CD4-positive, alpha-beta T cell (primary cell): ENCODE measurements at regions not wholly inside any gene's neighbourhood (a gene's known extent, or its start where the extent isn't known, plus 50 kb on each side); places are given as distances from the start of the nearest gene placed in this dataset.

ENCODE experiments used
- ATAC-seq: fragments of 200-7000 bp; cut with Tn5 transposase; one replicate; pipeline ENCODE4 v1.10.0; 2022; ENCODE audit warnings: mild to moderate bottlenecking; ENCODE audit not compliant: poor library complexity
- CTCF ChIA-PET: fragments of 350-600 bp; sonication (Branson Sonifier 250); formaldehyde crosslinking; loops from one replicate; lab custom pipeline; 2021; ENCODE audit warnings: antibody characterized with exemption, inconsistent platforms; lab: Charles Lee
- POLR2A ChIA-PET: fragments of 350-600 bp; sonication (Branson Sonifier 250); formaldehyde crosslinking; loops from one replicate; lab custom pipeline; 2021; ENCODE audit warnings: antibody characterized with exemption, inconsistent platforms; lab: Charles Lee
- DNase-seq, 14 experiments: peaks; one replicate each; pipeline ENCODE4 v3.0.0-alpha.2; 2013 to 2020; ENCODE audit warnings: mixed read lengths in 2 of 14
- H3K27ac ChIP-seq, 2 donors: one replicate each; pipeline versions ENCODE4 v1.5.1 to v1.7.0; 2013; ENCODE audit warnings: low read length in 2 of 2, low read depth in 1 of 2, mild to moderate bottlenecking in 1 of 2
- H3K27me3 ChIP-seq, 2 experiments: 1 replicate in 1 of 2; 2 replicates in 1 of 2; pipeline versions ENCODE4 v1.6.1 to v1.7.0; 2013; ENCODE audit warnings: low read length in 2 of 2, control low read depth in 1 of 2, mild to moderate bottlenecking in 1 of 2, moderate library complexity in 1 of 2; ENCODE audit not compliant: insufficient read depth in 2 of 2, control insufficient read depth in 1 of 2
- H3K36me3 ChIP-seq: one replicate; pipeline ENCODE4 v1.6.1; 2013; ENCODE audit warnings: low read length, control low read depth; ENCODE audit not compliant: insufficient read depth
- H3K4me1 ChIP-seq: one replicate; pipeline ENCODE4 v1.6.1; 2013; ENCODE audit warnings: low read length, control low read depth; ENCODE audit not compliant: insufficient read depth
- H3K4me3 ChIP-seq: one replicate; pipeline ENCODE4 v1.5.1; 2013; ENCODE audit warnings: mild to moderate bottlenecking, low read length, moderate library complexity
- H3K9me3 ChIP-seq, 2 experiments: 1 replicate in 1 of 2; 2 replicates in 1 of 2; pipeline versions ENCODE4 v1.6.1 to v1.7.0; 2013; ENCODE audit warnings: low read length in 2 of 2, mild to moderate bottlenecking in 2 of 2, control low read depth in 1 of 2, moderate library complexity in 1 of 2; ENCODE audit not compliant: control insufficient read depth in 1 of 2, insufficient read depth in 1 of 2
- H3K27ac Mint-ChIP-seq: one replicate; pipeline ENCODE4 v1.8.0; 2020; ENCODE audit warnings: mixed read lengths
- H3K27me3 Mint-ChIP-seq: one replicate; pipeline ENCODE4 v1.8.0; 2021; ENCODE audit warnings: mixed read lengths
- H3K36me3 Mint-ChIP-seq: one replicate; pipeline ENCODE4 v1.8.0; 2021; ENCODE audit warnings: low read depth, mixed read lengths
- H3K4me1 Mint-ChIP-seq: one replicate; pipeline ENCODE4 v1.8.0; 2021; ENCODE audit warnings: low read depth, mixed read lengths
- H3K4me3 Mint-ChIP-seq: one replicate; pipeline ENCODE4 v1.8.0; 2020; ENCODE audit warnings: mild to moderate bottlenecking, mixed read lengths
- H3K9me3 Mint-ChIP-seq: one replicate; pipeline ENCODE4 v1.8.0; 2020; ENCODE audit warnings: mixed read lengths
- CTCF ChIP-seq: fragments of 200-600 bp; IDR thresholded peaks from one replicate; pipeline ENCODE4 v1.8.0; 2022; ENCODE audit warnings: antibody characterized with exemption, mild to moderate bottlenecking
- intact Hi-C, 2 experiments: fragments of 100-400 bp; cut with DNase I in 1 of 2; cut with micrococcal nuclease in 1 of 2; formaldehyde crosslinking; loops; one replicate each; pipeline versions ENCODE4 v1.15.1 to v1.9.0; 2023 to 2025; cut with DNase I, micrococcal nuclease

DNA sequence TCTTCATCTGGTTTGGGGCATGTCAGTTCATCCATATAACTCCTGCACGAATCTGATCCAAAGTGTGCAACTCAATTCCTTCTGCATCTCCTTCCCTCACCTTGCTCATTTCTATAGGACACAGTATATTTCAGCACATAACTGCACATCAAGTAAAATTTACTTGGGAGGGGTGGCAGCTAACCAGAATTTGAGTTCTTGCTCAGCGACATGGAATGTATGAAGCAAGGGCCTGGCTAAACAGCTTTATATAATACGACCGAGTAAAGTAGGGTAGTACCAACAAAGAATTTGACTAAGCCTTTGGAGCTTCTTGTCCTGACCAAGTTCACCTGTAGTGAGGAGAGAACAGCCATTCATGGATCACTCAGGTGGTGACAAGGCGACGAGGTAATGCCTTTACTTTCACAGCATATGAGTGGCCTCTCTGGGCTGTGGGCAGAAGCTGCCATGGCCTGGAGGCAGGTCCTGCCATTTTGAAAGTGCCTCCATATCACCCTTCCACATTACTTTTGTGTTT, 570.2 kb upstream of the TNP1 start:
- H3K27ac ChIP-seq, result no peak overlapping the region
- intact Hi-C loops, result no loop called here
- no peak overlapping the region for H3K4me3 Mint-ChIP-seq
- H3K36me3 Mint-ChIP-seq, result peaks cover 4% of the 10 kb centered on the region
- H3K27me3 Mint-ChIP-seq, result no peaks in the 10 kb centered on the region
- no peak for TF ChIP-seq CTCF
- ATAC-seq (no peak), DNase-seq (no peak)
- H3K36me3 ChIP-seq, result no peaks in the 10 kb centered on the region
- no peaks in the 10 kb centered on the region for H3K4me1 ChIP-seq
- no peaks in the 10 kb centered on the region for H3K27me3 ChIP-seq
- H3K27ac Mint-ChIP-seq, result no peak overlapping the region
- POLR2A ChIA-PET, result no interaction called here
- H3K4me1 Mint-ChIP-seq, result peaks cover 11% of the 10 kb centered on the region
- H3K4me3 ChIP-seq, result no peak overlapping the region
- no peaks in the 10 kb centered on the region for H3K9me3 ChIP-seq
- CTCF ChIA-PET, result no interaction called here
- no peaks in the 10 kb centered on the region for H3K9me3 Mint-ChIP-seq

DNA sequence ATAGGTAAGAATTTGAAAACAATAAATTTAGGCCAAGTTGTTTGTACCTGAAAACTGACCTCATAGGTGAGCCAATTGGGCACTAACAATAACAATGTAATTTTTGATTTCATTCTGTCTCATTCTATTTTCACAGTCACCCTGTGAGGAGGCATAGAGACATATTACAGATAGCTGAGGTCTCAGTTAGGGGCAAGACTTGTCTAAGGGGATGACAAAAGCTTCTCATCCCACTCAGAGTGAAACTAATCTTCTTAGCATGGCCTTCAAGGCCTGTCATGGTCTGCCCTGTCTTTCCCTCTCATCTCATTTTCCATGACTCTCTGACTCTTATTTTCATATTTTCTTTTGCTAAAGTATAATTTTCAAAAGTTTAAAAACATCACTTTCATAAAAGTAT, 562.0 kb upstream of the TNP1 start:
- no peak overlapping the region for H3K27ac ChIP-seq
- H3K36me3 ChIP-seq, result no peaks in the 10 kb centered on the region
- Mint-ChIP-seq H3K9me3 (no peaks in the 10 kb centered on the region), H3K36me3 (no peaks in the 10 kb centered on the region), H3K4me3 (no peak overlapping the region), H3K27me3 (no peaks in the 10 kb centered on the region), H3K27ac (no peak overlapping the region), H3K4me1 (no peaks in the 10 kb centered on the region)
- H3K4me1 ChIP-seq, result no peaks in the 10 kb centered on the region
- H3K27me3 ChIP-seq, result no peaks in the 10 kb centered on the region
- no peak for DNase-seq
- no peak overlapping the region for H3K4me3 ChIP-seq
- ATAC-seq, result no peak
- CTCF ChIA-PET, result no interaction called here
- POLR2A ChIA-PET, result no interaction called here
- no peaks in the 10 kb centered on the region for H3K9me3 ChIP-seq
- intact Hi-C loops, result no loop called here
- no peak for TF ChIP-seq CTCF

- Mint-ChIP-seq H3K27ac (no peak overlapping the region), H3K9me3 (no peaks in the 10 kb centered on the region), H3K36me3 (no peaks in the 10 kb centered on the region), H3K27me3 (no peaks in the 10 kb centered on the region), H3K4me1 (no peaks in the 10 kb centered on the region), H3K4me3 (no peak overlapping the region)
- H3K9me3 ChIP-seq, result no peaks in the 10 kb centered on the region
- TF ChIP-seq CTCF, result no peak
- no peak overlapping the region for H3K4me3 ChIP-seq
- no peaks in the 10 kb centered on the region for H3K36me3 ChIP-seq
- intact Hi-C loops, result no loop called here
- CTCF ChIA-PET, result no interaction called here
- no peaks in the 10 kb centered on the region for H3K27me3 ChIP-seq
- POLR2A ChIA-PET, result no interaction called here
- no peak for ATAC-seq
- H3K27ac ChIP-seq, result no peak overlapping the region
- no peaks in the 10 kb centered on the region for H3K4me1 ChIP-seq
- no peak for DNase-seq
These were observed 561.0 kb upstream of the TNP1 start for GRCh38 chr2:217420854-217421253.
